ENCODE measurements at regions not wholly inside any gene's neighbourhood (a gene's known extent, or its start where the extent isn't known, plus 50 kb on each side); places are given as distances from the start of the nearest gene placed in this dataset.

DNA sequence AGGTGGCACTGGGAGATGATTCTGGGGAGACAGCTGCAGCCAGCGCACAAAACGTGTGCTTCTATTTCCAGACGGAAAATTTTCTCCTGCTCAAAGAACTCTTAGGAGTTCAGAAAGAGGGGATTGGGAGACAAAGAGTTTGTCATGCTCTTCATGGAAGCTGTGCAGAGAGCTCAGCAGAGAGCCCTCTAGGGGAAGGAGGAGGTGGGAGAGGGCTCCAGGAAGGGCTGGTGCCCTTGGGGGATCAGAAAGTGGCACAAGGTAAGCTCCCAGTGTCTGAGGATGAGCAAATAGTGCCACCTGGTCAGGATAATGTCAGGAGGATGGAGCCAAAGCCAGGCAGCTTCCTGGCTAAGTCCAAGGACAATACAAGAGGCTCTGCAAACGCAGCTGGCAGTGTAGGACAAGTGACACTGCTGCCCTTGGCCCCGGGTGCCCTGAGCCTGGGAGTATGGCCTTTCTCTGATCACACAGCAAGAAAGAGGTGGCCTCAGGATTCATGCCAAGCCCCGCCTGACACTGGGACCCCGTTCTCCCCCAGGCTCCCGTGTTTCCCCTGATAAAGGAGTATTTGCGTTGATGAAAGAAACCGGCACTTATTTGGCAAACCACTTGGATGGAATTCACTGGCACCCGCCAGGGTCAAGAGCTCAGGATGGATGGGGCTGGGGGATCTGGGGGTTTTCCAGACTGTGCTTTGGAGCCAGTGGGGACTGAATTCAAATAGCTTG, 254.0 kb downstream of the PTPRU start:
- Histone ChIP-seq H3K27ac (ENCODE audit: low read depth in 1 of 2, low read length in 1 of 2) (no peak overlapping the region), H3K9me3 (ENCODE audit: control insufficient read depth in 4 of 4, insufficient read depth in 3 of 4, low read length in 3 of 4) (peaks cover 0 to 2% (median 0%) of the 10 kb centered on the region in 4 donors), H3K4me3 (no peak overlapping the region), H3K4me1 (ENCODE audit: control insufficient read depth in 5 of 5, insufficient read depth in 5 of 5, low read length in 5 of 5) (no peaks in the 10 kb centered on the region), H3K36me3 (ENCODE audit: control insufficient read depth in 4 of 4, insufficient read depth in 4 of 4, low read length in 4 of 4) (no peaks in the 10 kb centered on the region), H3K9ac (ENCODE audit: insufficient read depth in 1 of 2, low read length in 2 of 2) (no peak overlapping the region), H3K27me3 (ENCODE audit: control insufficient read depth in 3 of 3, insufficient read depth in 3 of 3, low read length in 2 of 3) (peaks cover 0 to 6% (median 3%) of the 10 kb centered on the region in 3 donors)
- peak in 1 of 3 donors; percentile 9 for DNase-seq
- TF ChIP-seq, protein P1, sequence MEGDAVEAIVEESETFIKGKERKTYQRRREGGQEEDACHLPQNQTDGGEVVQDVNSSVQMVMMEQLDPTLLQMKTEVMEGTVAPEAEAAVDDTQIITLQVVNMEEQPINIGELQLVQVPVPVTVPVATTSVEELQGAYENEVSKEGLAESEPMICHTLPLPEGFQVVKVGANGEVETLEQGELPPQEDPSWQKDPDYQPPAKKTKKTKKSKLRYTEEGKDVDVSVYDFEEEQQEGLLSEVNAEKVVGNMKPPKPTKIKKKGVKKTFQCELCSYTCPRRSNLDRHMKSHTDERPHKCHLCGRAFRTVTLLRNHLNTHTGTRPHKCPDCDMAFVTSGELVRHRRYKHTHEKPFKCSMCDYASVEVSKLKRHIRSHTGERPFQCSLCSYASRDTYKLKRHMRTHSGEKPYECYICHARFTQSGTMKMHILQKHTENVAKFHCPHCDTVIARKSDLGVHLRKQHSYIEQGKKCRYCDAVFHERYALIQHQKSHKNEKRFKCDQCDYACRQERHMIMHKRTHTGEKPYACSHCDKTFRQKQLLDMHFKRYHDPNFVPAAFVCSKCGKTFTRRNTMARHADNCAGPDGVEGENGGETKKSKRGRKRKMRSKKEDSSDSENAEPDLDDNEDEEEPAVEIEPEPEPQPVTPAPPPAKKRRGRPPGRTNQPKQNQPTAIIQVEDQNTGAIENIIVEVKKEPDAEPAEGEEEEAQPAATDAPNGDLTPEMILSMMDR (IDR thresholded peaks at IDR 0.05; ENCODE audit: control extremely low read depth, extremely low read depth) = no peak
- ATAC-seq (ENCODE audit: insufficient read depth, low FRiP score) = no peak
- WGBS, 2 donors = 48 to 64% methylated on average over 11 of the region's 11 CpGs

DNA sequence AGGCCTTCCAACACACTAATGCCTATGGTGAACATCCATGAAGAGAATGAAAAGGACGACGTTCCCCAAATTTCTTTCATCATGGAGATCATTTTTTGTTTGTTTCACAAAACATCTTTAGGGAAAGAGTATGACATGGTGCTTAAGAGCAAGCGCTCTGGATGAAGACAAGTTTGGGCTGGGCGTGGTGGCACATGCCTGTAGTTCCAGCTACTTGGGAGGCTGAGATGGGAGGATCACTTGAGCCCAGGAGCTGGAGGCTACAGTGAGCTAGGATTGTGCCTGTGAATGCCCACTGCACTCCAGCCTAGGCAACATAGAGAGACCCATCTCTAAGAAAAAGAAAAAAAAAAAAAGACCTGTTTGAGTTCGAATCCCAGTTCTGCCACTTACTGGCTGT, 253.1 kb downstream of the PTPRU start:
- Histone ChIP-seq H3K9me3 (ENCODE audit: control insufficient read depth in 4 of 4, insufficient read depth in 3 of 4, low read length in 3 of 4) (no peaks in the 10 kb centered on the region), H3K27me3 (ENCODE audit: control insufficient read depth in 3 of 3, insufficient read depth in 3 of 3, low read length in 2 of 3) (peaks cover 0 to 6% (median 3%) of the 10 kb centered on the region in 3 donors), H3K4me1 (ENCODE audit: control insufficient read depth in 5 of 5, insufficient read depth in 5 of 5, low read length in 5 of 5) (no peaks in the 10 kb centered on the region), H3K27ac (ENCODE audit: low read depth in 1 of 2, low read length in 1 of 2) (no peak overlapping the region), H3K9ac (ENCODE audit: insufficient read depth in 1 of 2, low read length in 2 of 2) (no peak overlapping the region), H3K4me3 (no peak overlapping the region), H3K36me3 (ENCODE audit: control insufficient read depth in 4 of 4, insufficient read depth in 4 of 4, low read length in 4 of 4) (no peaks in the 10 kb centered on the region)
- DNase-seq (no peak), ATAC-seq (ENCODE audit: insufficient read depth, low FRiP score) (no peak)
- TF ChIP-seq, protein P1 (IDR thresholded peaks at IDR 0.05; ENCODE audit: control extremely low read depth, extremely low read depth) = no peak
- WGBS, 2 donors = 89 to 93% methylated on average over 5 of the region's 5 CpGs

DNA sequence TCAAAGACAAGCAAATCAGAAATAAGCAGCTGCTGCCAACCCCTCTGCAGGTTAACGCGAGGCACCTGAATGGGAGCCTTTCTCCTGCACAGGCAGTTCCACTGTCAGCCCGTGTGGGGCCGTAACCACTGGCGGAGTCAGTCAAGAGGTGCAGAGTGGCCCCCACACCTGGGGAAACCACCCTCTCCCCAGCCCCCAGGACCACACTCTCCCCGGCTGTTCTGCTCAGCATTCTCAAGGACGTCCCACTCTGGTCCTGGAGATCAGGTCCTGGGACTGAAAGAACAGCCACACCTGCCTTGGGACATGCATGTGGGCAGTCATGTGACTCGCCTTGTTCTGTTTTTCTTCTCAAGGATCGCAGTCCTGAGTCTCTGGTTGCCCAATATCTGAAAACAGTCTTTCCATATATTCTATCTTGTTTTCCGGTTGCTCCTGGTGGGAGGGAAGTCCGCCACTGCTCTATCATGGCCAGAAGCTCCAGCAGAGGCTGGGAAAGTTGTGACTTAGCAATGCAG, 252.5 kb downstream of the PTPRU start:
- no peaks in the 10 kb centered on the region for H3K36me3 ChIP-seq (ENCODE audit: control insufficient read depth in 4 of 4, insufficient read depth in 4 of 4, low read length in 4 of 4)
- TF ChIP-seq, protein P1 (IDR thresholded peaks at IDR 0.05; ENCODE audit: control extremely low read depth, extremely low read depth) = no peak
- no peak overlapping the region for H3K4me3 ChIP-seq
- ATAC-seq (ENCODE audit: insufficient read depth, low FRiP score) (no peak), DNase-seq (no peak)
- WGBS, 2 donors = 68 to 73% methylated on average over 11 of the region's 11 CpGs
- no peak overlapping the region for H3K27ac ChIP-seq (ENCODE audit: low read depth in 1 of 2, low read length in 1 of 2)
- H3K9me3 ChIP-seq (ENCODE audit: control insufficient read depth in 4 of 4, insufficient read depth in 3 of 4, low read length in 3 of 4) = no peaks in the 10 kb centered on the region
- H3K9ac ChIP-seq (ENCODE audit: insufficient read depth in 1 of 2, low read length in 2 of 2) = no peak overlapping the region
- H3K4me1 ChIP-seq (ENCODE audit: control insufficient read depth in 5 of 5, insufficient read depth in 5 of 5, low read length in 5 of 5) = no peaks in the 10 kb centered on the region
- H3K27me3 ChIP-seq (ENCODE audit: control insufficient read depth in 3 of 3, insufficient read depth in 3 of 3, low read length in 2 of 3) = peaks cover 0 to 6% (median 3%) of the 10 kb centered on the region in 3 donors
